ENCODE measurements at regions not wholly inside any gene's neighbourhood (a gene's known extent, or its start where the extent isn't known, plus 50 kb on each side); places are given as distances from the start of the nearest gene placed in this dataset.
"Not testable (repeated sequence)": the region's sequence is repeated elsewhere in the genome, so short reads cannot be mapped to it uniquely, and the experiment has no call there.

GRCh38 chr14:84341867-84342266 lies 1188.1 kb upstream of the FLRT2 start:
- TF ChIP-seq POLR2A, CTCF (IDR thresholded peaks at IDR 0.05): not testable (repeated sequence)

All from upper lobe of left lung (tissue), 4 donors.